Hepatocyte (in vitro differentiated cells): ENCODE measurements at regions not wholly inside any gene's neighbourhood (a gene's known extent, or its start where the extent isn't known, plus 50 kb on each side); places are given as distances from the start of the nearest gene placed in this dataset.

Experiments
- CTCF ChIP-seq: fragments of 200-600 bp; sonication (generic); IDR thresholded peaks from 2 replicates; pipeline ENCODE4 v1.5.1; 2016; ENCODE audit warnings: antibody characterized with exemption, mild to moderate bottlenecking; ENCODE audit not compliant: poor library complexity
- EZH2 ChIP-seq: fragments of 200-600 bp; sonication (generic); IDR thresholded peaks from 2 replicates; pipeline ENCODE4 v1.6.1; 2016; ENCODE audit warnings: antibody characterized with exemption, mild to moderate bottlenecking, borderline replicate concordance
- EZH2phosphoT487 ChIP-seq: fragments of 200-600 bp; sonication (generic); IDR thresholded peaks from one replicate; pipeline ENCODE4 v1.6.1; 2018; ENCODE audit warnings: antibody characterized with exemption, mild to moderate bottlenecking, low read depth, moderate library complexity; ENCODE audit not compliant: unreplicated experiment, severe bottlenecking

GRCh38 chr18:43870626-43871025 lies 593.3 kb upstream of the SYT4 start:
- TF ChIP-seq CTCF (no peak), EZH2phosphoT487 (no peak), EZH2 (no peak)
